ENCODE measurements at regions not wholly inside any gene's neighbourhood (a gene's known extent, or its start where the extent isn't known, plus 50 kb on each side); places are given as distances from the start of the nearest gene placed in this dataset.

DNA sequence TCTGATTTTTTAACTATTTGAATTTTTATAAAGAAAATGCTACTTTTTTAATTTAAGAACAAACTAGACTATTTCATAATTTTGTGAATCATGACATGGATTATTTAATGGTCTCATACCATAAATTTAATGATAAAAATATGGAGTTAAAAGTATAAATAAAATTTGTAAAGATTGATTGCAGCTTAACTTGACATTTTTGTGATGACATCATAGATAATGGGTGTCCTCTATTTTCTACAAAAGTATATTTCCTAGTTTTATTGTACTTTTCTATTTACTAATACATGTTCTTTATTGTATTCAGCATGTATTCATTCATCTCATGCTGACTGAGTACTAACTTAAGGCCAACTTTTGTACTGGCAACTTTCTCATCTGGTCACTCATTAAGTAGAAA lies 1096.5 kb downstream of the NR2F1-AS1 start:
- Histone ChIP-seq H4K20me1 (ENCODE audit: insufficient read depth, low read length, poor library complexity, severe bottlenecking) (no peaks in the 10 kb centered on the region), H3F3A (ENCODE audit: low read depth) (no peaks in the 10 kb centered on the region), H3K4me1 (ENCODE audit: insufficient read depth, low read length, poor library complexity, severe bottlenecking) (no peaks in the 10 kb centered on the region), H3K4me2 (ENCODE audit: low read depth, low read length, poor library complexity, severe bottlenecking) (no peak overlapping the region), H3K4me3 (ENCODE audit: low read length, poor library complexity, severe bottlenecking) (no peak overlapping the region), H2AFZ (ENCODE audit: low read length) (no peak overlapping the region), H3K36me3 (ENCODE audit: insufficient read depth, low read length) (no peaks in the 10 kb centered on the region), H3K27me3 (ENCODE audit: insufficient read depth, low read length, poor library complexity, severe bottlenecking) (no peaks in the 10 kb centered on the region), H3K9ac (ENCODE audit: low read depth, low read length, poor library complexity, severe bottlenecking) (no peak overlapping the region), H3K9me2 (replicated peaks; ENCODE audit: low read depth, low read length) (no peaks in the 10 kb centered on the region), H3K79me2 (ENCODE audit: insufficient read depth, low read length) (no peaks in the 10 kb centered on the region), H3K9me3 (ENCODE audit: insufficient read depth, low read depth, low read length) (no peaks in the 10 kb centered on the region)
- no peak for TF ChIP-seq EZH2phosphoT487 (IDR thresholded peaks at IDR 0.05; ENCODE audit: borderline replicate concordance)
- TF ChIP-seq, protein P1, sequence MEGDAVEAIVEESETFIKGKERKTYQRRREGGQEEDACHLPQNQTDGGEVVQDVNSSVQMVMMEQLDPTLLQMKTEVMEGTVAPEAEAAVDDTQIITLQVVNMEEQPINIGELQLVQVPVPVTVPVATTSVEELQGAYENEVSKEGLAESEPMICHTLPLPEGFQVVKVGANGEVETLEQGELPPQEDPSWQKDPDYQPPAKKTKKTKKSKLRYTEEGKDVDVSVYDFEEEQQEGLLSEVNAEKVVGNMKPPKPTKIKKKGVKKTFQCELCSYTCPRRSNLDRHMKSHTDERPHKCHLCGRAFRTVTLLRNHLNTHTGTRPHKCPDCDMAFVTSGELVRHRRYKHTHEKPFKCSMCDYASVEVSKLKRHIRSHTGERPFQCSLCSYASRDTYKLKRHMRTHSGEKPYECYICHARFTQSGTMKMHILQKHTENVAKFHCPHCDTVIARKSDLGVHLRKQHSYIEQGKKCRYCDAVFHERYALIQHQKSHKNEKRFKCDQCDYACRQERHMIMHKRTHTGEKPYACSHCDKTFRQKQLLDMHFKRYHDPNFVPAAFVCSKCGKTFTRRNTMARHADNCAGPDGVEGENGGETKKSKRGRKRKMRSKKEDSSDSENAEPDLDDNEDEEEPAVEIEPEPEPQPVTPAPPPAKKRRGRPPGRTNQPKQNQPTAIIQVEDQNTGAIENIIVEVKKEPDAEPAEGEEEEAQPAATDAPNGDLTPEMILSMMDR (conservative IDR thresholded peaks at IDR 0.05; ENCODE audit: low read length): no peak

DNA sequence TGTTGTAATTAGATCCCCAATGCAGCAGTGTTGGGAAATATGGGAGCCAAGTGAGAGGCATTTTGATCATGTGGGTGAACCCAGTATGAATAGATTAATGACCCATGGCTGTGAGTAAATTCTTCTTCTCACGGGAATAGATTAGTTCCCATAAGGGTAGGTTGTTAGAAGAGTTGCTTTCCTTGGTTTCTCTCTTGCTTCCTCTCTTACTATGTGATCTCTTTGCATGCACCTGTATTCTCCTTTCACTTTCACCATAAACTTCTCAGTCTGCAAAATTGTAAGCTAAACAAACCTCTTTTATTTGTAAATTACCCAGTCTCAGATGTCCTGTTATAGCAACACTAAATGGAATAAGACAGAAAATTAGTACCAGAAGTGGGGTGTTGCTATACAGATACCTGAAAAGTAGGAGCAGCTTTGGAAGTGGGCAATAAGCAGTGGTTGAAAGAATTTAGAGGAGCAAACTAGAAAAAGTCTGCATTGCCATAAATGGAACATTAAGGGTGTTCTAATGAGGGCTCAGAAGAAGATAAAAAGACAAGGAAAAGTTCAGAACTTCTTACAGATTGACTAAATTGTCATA lies 1090.0 kb upstream of the ARRDC3 start:
- Histone ChIP-seq H3K9ac (ENCODE audit: low read depth, low read length, poor library complexity, severe bottlenecking) (no peak overlapping the region), H3K4me2 (ENCODE audit: low read depth, low read length, poor library complexity, severe bottlenecking) (no peak overlapping the region), H3K4me3 (ENCODE audit: low read length, poor library complexity, severe bottlenecking) (no peak overlapping the region), H3K4me1 (ENCODE audit: insufficient read depth, low read length, poor library complexity, severe bottlenecking) (no peaks in the 10 kb centered on the region), H3K9me3 (ENCODE audit: insufficient read depth, low read depth, low read length) (no peaks in the 10 kb centered on the region), H3F3A (ENCODE audit: low read depth) (no peaks in the 10 kb centered on the region), H4K20me1 (ENCODE audit: insufficient read depth, low read length, poor library complexity, severe bottlenecking) (no peaks in the 10 kb centered on the region), H3K27me3 (ENCODE audit: insufficient read depth, low read length, poor library complexity, severe bottlenecking) (no peaks in the 10 kb centered on the region), H3K79me2 (ENCODE audit: insufficient read depth, low read length) (no peaks in the 10 kb centered on the region), H3K36me3 (ENCODE audit: insufficient read depth, low read length) (no peaks in the 10 kb centered on the region), H3K9me2 (replicated peaks; ENCODE audit: low read depth, low read length) (no peaks in the 10 kb centered on the region), H2AFZ (ENCODE audit: low read length) (no peak overlapping the region)
- TF ChIP-seq, protein P1 (conservative IDR thresholded peaks at IDR 0.05; ENCODE audit: low read length): no peak
- no peak for TF ChIP-seq EZH2phosphoT487 (IDR thresholded peaks at IDR 0.05; ENCODE audit: borderline replicate concordance)

DNA sequence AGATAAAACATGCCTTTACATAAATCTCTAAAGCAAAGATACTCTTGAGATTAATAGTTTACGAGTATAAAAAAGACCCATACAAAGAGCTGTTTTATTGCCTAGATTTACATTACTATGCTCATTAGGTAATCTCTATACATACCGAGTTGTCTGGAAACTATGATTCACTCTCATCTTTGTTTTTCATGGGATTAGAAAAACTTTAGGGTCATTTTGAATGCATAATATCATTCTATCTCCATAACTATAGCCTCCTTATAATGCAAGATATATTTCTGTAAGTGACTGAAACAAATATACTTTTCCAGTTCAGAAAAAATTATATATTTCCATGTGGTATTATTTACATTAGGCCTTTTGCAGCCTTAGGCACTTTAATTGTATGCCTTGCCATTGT lies 1088.7 kb upstream of the ARRDC3 start:
- no peaks in the 10 kb centered on the region for H3K36me3 ChIP-seq (ENCODE audit: insufficient read depth, low read length)
- H3K9me3 ChIP-seq (ENCODE audit: insufficient read depth, low read depth, low read length): no peaks in the 10 kb centered on the region
- no peak overlapping the region for H3K4me3 ChIP-seq (ENCODE audit: low read length, poor library complexity, severe bottlenecking)
- TF ChIP-seq EZH2phosphoT487 (IDR thresholded peaks at IDR 0.05; ENCODE audit: borderline replicate concordance): no peak
- TF ChIP-seq, protein P1 (conservative IDR thresholded peaks at IDR 0.05; ENCODE audit: low read length): no peak
- no peak overlapping the region for H3K4me2 ChIP-seq (ENCODE audit: low read depth, low read length, poor library complexity, severe bottlenecking)
- no peaks in the 10 kb centered on the region for H3F3A ChIP-seq (ENCODE audit: low read depth)
- no peaks in the 10 kb centered on the region for H4K20me1 ChIP-seq (ENCODE audit: insufficient read depth, low read length, poor library complexity, severe bottlenecking)
- H2AFZ ChIP-seq (ENCODE audit: low read length): no peak overlapping the region
- H3K4me1 ChIP-seq (ENCODE audit: insufficient read depth, low read length, poor library complexity, severe bottlenecking): no peaks in the 10 kb centered on the region
- no peaks in the 10 kb centered on the region for H3K79me2 ChIP-seq (ENCODE audit: insufficient read depth, low read length)
- no peaks in the 10 kb centered on the region for H3K27me3 ChIP-seq (ENCODE audit: insufficient read depth, low read length, poor library complexity, severe bottlenecking)
- no peaks in the 10 kb centered on the region for H3K9me2 ChIP-seq (replicated peaks; ENCODE audit: low read depth, low read length)
- no peak overlapping the region for H3K9ac ChIP-seq (ENCODE audit: low read depth, low read length, poor library complexity, severe bottlenecking)

All from Loucy (cell line).